Natural killer cell (primary cell): ENCODE measurements at regions not wholly inside any gene's neighbourhood (a gene's known extent, or its start where the extent isn't known, plus 50 kb on each side); places are given as distances from the start of the nearest gene placed in this dataset.

Source experiments
- ATAC-seq, 3 donors: fragments of 150-1000 bp in 2 of 3; fragments of 200-7000 bp in 1 of 3; cut with Tn5 transposase; 1 replicate in 1 of 3; 2 replicates in 2 of 3; pipeline ENCODE4 v1.10.0; 2021; ENCODE audit warnings: mild to moderate bottlenecking in 2 of 3, moderate library complexity in 2 of 3
- DNase-seq, 2 donors: peaks; one replicate each; pipeline versions ENCODE4 v3.0.0 to v3.0.0-alpha.2; 2013 to 2021; ENCODE audit warnings: mixed read lengths in 1 of 2
- H3K27ac ChIP-seq: one replicate; pipeline ENCODE4 v1.5.1; 2013; ENCODE audit warnings: mild to moderate bottlenecking, low read length
- H3K27me3 ChIP-seq: one replicate; pipeline ENCODE4 v1.6.1; 2013; ENCODE audit warnings: low read length; ENCODE audit not compliant: control insufficient read depth, insufficient read depth
- H3K36me3 ChIP-seq: one replicate; pipeline ENCODE4 v1.6.1; 2013; ENCODE audit warnings: low read length; ENCODE audit not compliant: control insufficient read depth, insufficient read depth
- H3K4me1 ChIP-seq: one replicate; pipeline ENCODE4 v1.6.1; 2013; ENCODE audit warnings: low read length; ENCODE audit not compliant: control insufficient read depth, insufficient read depth
- H3K4me3 ChIP-seq: one replicate; pipeline ENCODE4 v1.5.1; 2013; ENCODE audit warnings: low read length
- H3K9me3 ChIP-seq: one replicate; pipeline ENCODE4 v1.6.1; 2013; ENCODE audit warnings: low read length; ENCODE audit not compliant: control insufficient read depth, insufficient read depth
- H3K27ac Mint-ChIP-seq, 2 donors: one replicate each; pipeline ENCODE4 v1.8.0; 2022; ENCODE audit warnings: mild to moderate bottlenecking in 2 of 2, mixed read lengths in 2 of 2, moderate library complexity in 1 of 2
- H3K27me3 Mint-ChIP-seq, 2 donors: one replicate each; pipeline ENCODE4 v1.8.0; 2022; ENCODE audit warnings: low read depth in 2 of 2, mixed read lengths in 2 of 2
- H3K36me3 Mint-ChIP-seq: one replicate; pipeline ENCODE4 v1.8.0; 2022; ENCODE audit warnings: mixed read lengths
- H3K4me1 Mint-ChIP-seq, 2 donors: one replicate each; pipeline ENCODE4 v1.8.0; 2022; ENCODE audit warnings: mixed read lengths in 2 of 2
- H3K4me3 Mint-ChIP-seq: one replicate; pipeline ENCODE4 v1.8.0; 2022; ENCODE audit warnings: mild to moderate bottlenecking, moderate library complexity, mixed read lengths
- H3K9me3 Mint-ChIP-seq, 2 donors: one replicate each; pipeline ENCODE4 v1.8.0; 2022; ENCODE audit warnings: mixed read lengths in 2 of 2
- WGBS: methylation state at CpG from one replicate; pipeline ENCODE4 v1.1.7; 2013; ENCODE audit warnings: missing lambda C conversion rate; ENCODE audit not compliant: insufficient coverage; 5-methylcytosine and 5-hydroxymethylcytosine counted together
- intact Hi-C: fragments of 100-400 bp; cut with micrococcal nuclease; formaldehyde crosslinking; loops from one replicate; pipeline ENCODE4 v1.14.2; 2022
- TF ChIP-seq, protein P1 (sequence below): fragments of 200-600 bp; IDR thresholded peaks from one replicate; pipeline ENCODE4 v1.8.0; 2022; ENCODE audit warnings: antibody characterized with exemption

DNA sequence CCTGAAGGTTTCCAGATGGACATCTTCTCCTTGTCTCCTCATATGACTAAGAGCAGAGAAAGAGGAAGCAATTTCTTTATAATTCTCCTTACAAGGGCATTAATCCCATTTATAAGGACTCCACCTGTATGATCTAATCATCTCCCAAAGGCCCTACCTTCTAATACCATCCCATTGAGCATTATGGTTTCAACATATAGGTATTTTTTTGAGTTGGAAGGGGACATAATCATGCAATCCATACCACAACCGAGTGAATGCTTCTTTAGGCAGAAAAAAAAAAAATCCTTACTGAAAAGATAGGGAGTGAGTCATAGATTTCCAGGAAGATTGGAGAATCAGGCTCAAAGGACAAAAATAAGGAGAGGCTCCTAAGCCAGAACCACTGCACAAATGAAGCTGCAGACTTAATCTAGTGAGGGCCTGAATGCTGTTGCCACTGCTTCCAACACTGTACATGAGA is 312.5 kb upstream of the HS3ST1 start:
- no CpG with 5 or more reads among the region's 1 CpG for WGBS

GRCh38 chr4:11739992-11740391 is 311.3 kb upstream of the HS3ST1 start:
- no peak overlapping the region for H3K4me3 Mint-ChIP-seq
- H3K27me3 ChIP-seq = no peaks in the 10 kb centered on the region
- ATAC-seq (no peak), DNase-seq (no peak)
- WGBS = 20% methylated on average over 1 of the region's 1 CpG
- no peaks in the 10 kb centered on the region for H3K36me3 ChIP-seq
- no peaks in the 10 kb centered on the region for H3K4me1 ChIP-seq
- H3K4me3 ChIP-seq = no peak overlapping the region
- H3K36me3 Mint-ChIP-seq = no peaks in the 10 kb centered on the region
- peaks cover 6 to 7% of the 10 kb centered on the region in 2 donors for H3K9me3 Mint-ChIP-seq
- H3K9me3 ChIP-seq = no peaks in the 10 kb centered on the region
- TF ChIP-seq, protein P1, sequence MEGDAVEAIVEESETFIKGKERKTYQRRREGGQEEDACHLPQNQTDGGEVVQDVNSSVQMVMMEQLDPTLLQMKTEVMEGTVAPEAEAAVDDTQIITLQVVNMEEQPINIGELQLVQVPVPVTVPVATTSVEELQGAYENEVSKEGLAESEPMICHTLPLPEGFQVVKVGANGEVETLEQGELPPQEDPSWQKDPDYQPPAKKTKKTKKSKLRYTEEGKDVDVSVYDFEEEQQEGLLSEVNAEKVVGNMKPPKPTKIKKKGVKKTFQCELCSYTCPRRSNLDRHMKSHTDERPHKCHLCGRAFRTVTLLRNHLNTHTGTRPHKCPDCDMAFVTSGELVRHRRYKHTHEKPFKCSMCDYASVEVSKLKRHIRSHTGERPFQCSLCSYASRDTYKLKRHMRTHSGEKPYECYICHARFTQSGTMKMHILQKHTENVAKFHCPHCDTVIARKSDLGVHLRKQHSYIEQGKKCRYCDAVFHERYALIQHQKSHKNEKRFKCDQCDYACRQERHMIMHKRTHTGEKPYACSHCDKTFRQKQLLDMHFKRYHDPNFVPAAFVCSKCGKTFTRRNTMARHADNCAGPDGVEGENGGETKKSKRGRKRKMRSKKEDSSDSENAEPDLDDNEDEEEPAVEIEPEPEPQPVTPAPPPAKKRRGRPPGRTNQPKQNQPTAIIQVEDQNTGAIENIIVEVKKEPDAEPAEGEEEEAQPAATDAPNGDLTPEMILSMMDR = no peak
- no peaks in the 10 kb centered on the region for H3K27me3 Mint-ChIP-seq
- H3K27ac Mint-ChIP-seq = no peak overlapping the region
- intact Hi-C loops = no loop called here
- H3K4me1 Mint-ChIP-seq = no peaks in the 10 kb centered on the region
- no peak overlapping the region for H3K27ac ChIP-seq

More for the DNA sequence above, 312.5 kb upstream of the HS3ST1 start:
- ATAC-seq (no peak), DNase-seq (no peak)
- Histone ChIP-seq H3K27me3 (no peaks in the 10 kb centered on the region), H3K36me3 (no peaks in the 10 kb centered on the region), H3K9me3 (no peaks in the 10 kb centered on the region), H3K27ac (no peak overlapping the region), H3K4me3 (no peak overlapping the region), H3K4me1 (no peaks in the 10 kb centered on the region)
- intact Hi-C loops = no loop called here
- Mint-ChIP-seq H3K36me3 (no peaks in the 10 kb centered on the region), H3K4me1 (no peaks in the 10 kb centered on the region), H3K27me3 (no peaks in the 10 kb centered on the region), H3K4me3 (no peak overlapping the region), H3K9me3 (peaks cover 10 to 11% of the 10 kb centered on the region in 2 donors), H3K27ac (no peak overlapping the region)
- TF ChIP-seq, protein P1 = no peak

- no CpG with 5 or more reads among the region's 2 CpGs for WGBS
- no peak for ATAC-seq
These were observed 308.3 kb upstream of the HS3ST1 start for GRCh38 chr4:11736978-11737377.

DNA sequence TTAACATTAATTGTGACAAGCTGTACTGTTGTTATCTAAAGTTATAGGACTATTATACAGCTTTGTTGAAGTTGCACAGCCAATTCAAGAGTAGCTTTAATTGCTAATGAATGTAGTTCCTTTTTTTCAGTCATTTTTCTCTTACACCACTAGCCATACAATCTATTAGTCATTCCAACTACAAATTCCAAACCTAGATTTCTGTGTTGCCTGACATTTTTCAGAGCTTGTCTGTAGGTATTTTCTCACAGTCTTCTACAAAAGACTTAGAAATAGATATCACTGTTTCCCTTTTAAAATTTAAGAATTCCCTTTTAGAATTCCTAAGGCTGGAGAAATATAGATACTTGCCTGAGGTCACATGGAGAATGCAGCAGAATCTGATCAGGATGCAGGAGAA is 307.0 kb upstream of the HS3ST1 start:
- Mint-ChIP-seq H3K27ac (no peak overlapping the region), H3K4me3 (no peak overlapping the region), H3K9me3 (peaks cover 6 to 7% of the 10 kb centered on the region in 2 donors), H3K4me1 (no peaks in the 10 kb centered on the region), H3K36me3 (no peaks in the 10 kb centered on the region), H3K27me3 (no peaks in the 10 kb centered on the region)
- Histone ChIP-seq H3K4me3 (no peak overlapping the region), H3K36me3 (no peaks in the 10 kb centered on the region), H3K9me3 (no peaks in the 10 kb centered on the region), H3K4me1 (no peaks in the 10 kb centered on the region), H3K27ac (no peak overlapping the region), H3K27me3 (no peaks in the 10 kb centered on the region)
- no peak for ATAC-seq
- intact Hi-C loops = no loop called here
- no peak for DNase-seq
- TF ChIP-seq, protein P1 = no peak

More at GRCh38 chr4:11736978-11737377, 308.3 kb upstream of the HS3ST1 start:
- Mint-ChIP-seq H3K4me3 (no peak overlapping the region), H3K27ac (no peak overlapping the region), H3K36me3 (no peaks in the 10 kb centered on the region), H3K4me1 (no peaks in the 10 kb centered on the region), H3K9me3 (peaks cover 6 to 7% of the 10 kb centered on the region in 2 donors), H3K27me3 (no peaks in the 10 kb centered on the region)
- no peak for DNase-seq
- Histone ChIP-seq H3K27ac (no peak overlapping the region), H3K4me3 (no peak overlapping the region), H3K27me3 (no peaks in the 10 kb centered on the region), H3K36me3 (no peaks in the 10 kb centered on the region), H3K4me1 (no peaks in the 10 kb centered on the region), H3K9me3 (no peaks in the 10 kb centered on the region)
- intact Hi-C loops = no loop called here
- TF ChIP-seq, protein P1 = no peak
